ENCODE measurements at regions not wholly inside any gene's neighbourhood (a gene's known extent, or its start where the extent isn't known, plus 50 kb on each side); places are given as distances from the start of the nearest gene placed in this dataset.

- no peak for TF ChIP-seq EZH2 (IDR thresholded peaks at IDR 0.05)
- TF ChIP-seq EZH2phosphoT487 (IDR thresholded peaks at IDR 0.05), result no peak
- no peak for TF ChIP-seq CTCF (IDR thresholded peaks at IDR 0.05)
- Histone ChIP-seq H3K4me2 (no peak overlapping the region), H4K20me1 (ENCODE audit: low read depth) (no peaks in the 10 kb centered on the region), H3F3A (ENCODE audit: low read depth) (no peaks in the 10 kb centered on the region), H3K27me3 (no peaks in the 10 kb centered on the region), H3K36me3 (peaks cover 5% of the 10 kb centered on the region), H3K9me3 (ENCODE audit: low read depth) (no peaks in the 10 kb centered on the region), H3K79me2 (ENCODE audit: low read depth) (no peaks in the 10 kb centered on the region), H3K9ac (no peak overlapping the region), H2AFZ (replicated peaks) (no peak overlapping the region), H3K27ac (no peak overlapping the region), H3K4me1 (no peaks in the 10 kb centered on the region), H3K4me3 (no peak overlapping the region)
- no peaks in the 10 kb centered on the region for H3K4me1 Mint-ChIP-seq
- no peaks in the 10 kb centered on the region for H3K27me3 Mint-ChIP-seq (ENCODE audit: insufficient read depth, low read depth)
- H3K9me3 Mint-ChIP-seq, result peaks cover 8% of the 10 kb centered on the region
- H3K36me3 Mint-ChIP-seq, result no peaks in the 10 kb centered on the region
- H3K27ac Mint-ChIP-seq, result no peak overlapping the region
- no peak for DNase-seq (ENCODE audit: low spot score)
- H3K4me3 Mint-ChIP-seq, result no peak overlapping the region
Measured at GRCh38 chr2:171227066-171227782, 66.5 kb upstream of the TLK1 start.

DNA sequence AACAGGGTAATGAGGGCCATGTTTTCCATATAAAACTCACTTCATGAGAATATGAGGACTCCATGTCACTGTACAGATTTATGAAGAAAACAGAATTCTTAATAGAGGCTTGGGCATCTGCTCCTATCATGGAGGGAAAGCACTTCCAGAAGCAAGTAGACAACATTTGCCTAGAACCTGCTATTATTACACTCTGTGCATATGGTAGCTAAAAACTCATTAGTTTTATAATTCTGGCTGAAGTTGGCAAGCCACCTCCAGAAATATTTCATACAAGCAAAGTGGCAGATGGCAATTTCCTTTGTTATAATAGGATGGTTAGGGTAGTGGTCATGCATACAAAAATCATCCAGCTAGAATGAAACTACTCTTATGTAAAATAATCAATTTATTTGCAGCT is 65.8 kb upstream of the TLK1 start:
- Histone ChIP-seq H3K27me3 (no peaks in the 10 kb centered on the region), H3K4me1 (no peaks in the 10 kb centered on the region), H2AFZ (replicated peaks) (no peak overlapping the region), H3K79me2 (ENCODE audit: low read depth) (no peaks in the 10 kb centered on the region), H3K9ac (no peak overlapping the region), H3K9me3 (ENCODE audit: low read depth) (no peaks in the 10 kb centered on the region), H3K4me2 (no peak overlapping the region), H3K4me3 (no peak overlapping the region), H3F3A (ENCODE audit: low read depth) (no peaks in the 10 kb centered on the region), H3K27ac (no peak overlapping the region), H3K36me3 (peaks cover 5% of the 10 kb centered on the region), H4K20me1 (ENCODE audit: low read depth) (no peaks in the 10 kb centered on the region)
- H3K27me3 Mint-ChIP-seq (ENCODE audit: insufficient read depth, low read depth), result no peaks in the 10 kb centered on the region
- DNase-seq (ENCODE audit: low spot score), result no peak
- H3K27ac Mint-ChIP-seq, result no peak overlapping the region
- H3K4me1 Mint-ChIP-seq, result no peaks in the 10 kb centered on the region
- no peak for TF ChIP-seq EZH2phosphoT487 (IDR thresholded peaks at IDR 0.05)
- no peak for TF ChIP-seq EZH2 (IDR thresholded peaks at IDR 0.05)
- TF ChIP-seq CTCF (IDR thresholded peaks at IDR 0.05), result no peak
- H3K36me3 Mint-ChIP-seq, result no peaks in the 10 kb centered on the region
- H3K9me3 Mint-ChIP-seq, result peaks cover 8% of the 10 kb centered on the region
- H3K4me3 Mint-ChIP-seq, result no peak overlapping the region

GRCh38 chr2:171225989-171226388 is 65.3 kb upstream of the TLK1 start:
- H3K27ac Mint-ChIP-seq, result no peak overlapping the region
- Histone ChIP-seq H2AFZ (replicated peaks) (no peak overlapping the region), H3K4me3 (no peak overlapping the region), H3K27me3 (no peaks in the 10 kb centered on the region), H3K4me2 (no peak overlapping the region), H3K36me3 (peaks cover 5% of the 10 kb centered on the region), H3K9ac (no peak overlapping the region), H3K27ac (no peak overlapping the region), H3K79me2 (ENCODE audit: low read depth) (no peaks in the 10 kb centered on the region), H3K4me1 (no peaks in the 10 kb centered on the region), H3F3A (ENCODE audit: low read depth) (no peaks in the 10 kb centered on the region), H4K20me1 (ENCODE audit: low read depth) (no peaks in the 10 kb centered on the region), H3K9me3 (ENCODE audit: low read depth) (no peaks in the 10 kb centered on the region)
- no peak for DNase-seq (ENCODE audit: low spot score)
- H3K4me1 Mint-ChIP-seq, result no peaks in the 10 kb centered on the region
- H3K4me3 Mint-ChIP-seq, result no peak overlapping the region
- H3K9me3 Mint-ChIP-seq, result peaks cover 8% of the 10 kb centered on the region
- no peaks in the 10 kb centered on the region for H3K36me3 Mint-ChIP-seq
- no peak for TF ChIP-seq EZH2phosphoT487 (IDR thresholded peaks at IDR 0.05)
- no peak for TF ChIP-seq CTCF (IDR thresholded peaks at IDR 0.05)
- no peak for TF ChIP-seq EZH2 (IDR thresholded peaks at IDR 0.05)
- no peaks in the 10 kb centered on the region for H3K27me3 Mint-ChIP-seq (ENCODE audit: insufficient read depth, low read depth)

Data from neural progenitor cell (in vitro differentiated cells).